Brain pericyte (primary cell): ENCODE measurements at regions not wholly inside any gene's neighbourhood (a gene's known extent, or its start where the extent isn't known, plus 50 kb on each side); places are given as distances from the start of the nearest gene placed in this dataset.
"Not testable (repeated sequence)": the region's sequence is repeated elsewhere in the genome, so short reads cannot be mapped to it uniquely, and the experiment has no call there.

Source experiments
- DNase-seq: peaks from one replicate; pipeline ENCODE4 v3.0.0-alpha.2; 2012; ENCODE audit warnings: low read depth, low spot score

DNA sequence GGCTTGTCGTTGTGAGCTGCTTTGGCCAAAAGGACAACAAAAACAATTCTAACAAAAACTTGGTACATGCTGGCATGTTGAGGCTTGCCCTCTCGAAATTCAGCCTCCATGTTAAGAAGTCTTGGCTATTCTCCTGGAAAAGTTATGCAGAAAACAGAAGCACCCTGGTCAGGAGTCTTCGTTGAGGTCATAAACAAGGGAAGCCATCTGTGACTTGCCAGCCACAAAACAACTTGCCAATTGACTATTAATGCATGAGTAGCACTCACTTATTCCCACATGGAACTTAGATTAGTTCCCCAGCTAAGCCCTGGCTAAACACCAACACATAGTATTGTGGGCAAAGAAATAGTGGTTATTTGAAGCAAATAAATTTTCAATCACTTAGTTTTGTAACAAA, 521.0 kb upstream of the CHD1 start:
- no peak for DNase-seq

- no peak for DNase-seq
Observed at GRCh38 chr5:99445805-99446204, 517.0 kb upstream of the CHD1 start.

GRCh38 chr5:99441235-99441634, 512.4 kb upstream of the CHD1 start:
- no peak for DNase-seq

- DNase-seq: no peak
Observed at GRCh38 chr5:99438619-99439018, 509.8 kb upstream of the CHD1 start.

DNA sequence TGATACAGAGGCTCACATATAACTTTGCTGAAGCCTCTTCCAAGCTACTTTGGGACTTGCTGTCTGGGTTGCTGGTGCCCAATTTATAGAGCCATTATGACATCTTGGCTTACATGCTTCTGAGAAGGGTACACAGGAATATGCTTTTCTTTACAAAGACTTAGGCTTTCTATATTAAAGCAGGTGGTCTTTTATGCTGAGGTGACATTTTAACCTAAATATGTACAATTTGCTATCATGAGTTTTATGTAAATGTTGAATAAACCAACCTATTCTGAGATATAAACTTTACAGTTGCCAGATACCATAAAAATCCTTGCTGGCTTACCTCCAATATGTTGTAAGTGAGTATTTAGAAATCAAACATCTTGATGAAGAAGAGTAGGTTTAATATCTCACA, 509.2 kb upstream of the CHD1 start:
- no peak for DNase-seq

DNA sequence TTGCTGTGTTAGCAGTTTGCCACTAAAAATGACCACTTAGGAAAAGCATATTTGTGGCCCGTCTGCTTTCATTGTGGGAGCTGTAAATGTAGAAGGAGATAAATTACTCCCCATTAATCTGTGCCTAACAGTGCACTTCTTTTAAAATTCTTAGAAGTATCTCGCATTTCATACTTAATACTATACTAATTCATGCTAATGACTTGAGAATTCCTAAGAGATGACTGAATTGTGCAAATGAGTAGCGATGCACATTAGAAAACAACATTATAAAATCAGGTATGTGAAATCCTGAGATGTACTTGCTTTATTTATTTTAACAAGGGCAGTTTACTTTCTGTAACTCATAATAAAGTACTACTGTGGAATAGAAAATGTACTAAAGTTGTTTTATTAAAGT, 494.6 kb upstream of the CHD1 start:
- not testable (repeated sequence) for DNase-seq

DNA sequence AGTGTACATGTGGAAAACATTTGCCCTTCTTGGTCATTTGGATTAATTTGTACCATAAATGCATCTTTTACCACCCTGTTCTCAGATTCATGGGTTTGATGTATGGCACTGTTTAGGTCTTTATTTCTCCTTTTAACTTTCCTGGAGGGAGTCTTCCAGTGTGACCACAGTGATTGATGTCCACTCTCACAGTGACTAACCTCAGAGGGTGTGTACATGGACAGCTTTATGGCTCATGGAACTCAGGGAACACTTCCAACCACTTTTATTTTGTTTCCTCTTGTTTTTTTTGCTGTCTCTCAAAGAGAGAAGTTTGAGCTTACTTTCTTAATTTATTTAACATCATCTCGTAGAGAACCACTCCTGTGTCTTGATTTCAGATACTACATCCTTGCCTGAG, 489.8 kb upstream of the CHD1 start:
- not testable (repeated sequence) for DNase-seq

GRCh38 chr5:99410386-99410785, 481.6 kb upstream of the CHD1 start:
- not testable (repeated sequence) for DNase-seq

DNA sequence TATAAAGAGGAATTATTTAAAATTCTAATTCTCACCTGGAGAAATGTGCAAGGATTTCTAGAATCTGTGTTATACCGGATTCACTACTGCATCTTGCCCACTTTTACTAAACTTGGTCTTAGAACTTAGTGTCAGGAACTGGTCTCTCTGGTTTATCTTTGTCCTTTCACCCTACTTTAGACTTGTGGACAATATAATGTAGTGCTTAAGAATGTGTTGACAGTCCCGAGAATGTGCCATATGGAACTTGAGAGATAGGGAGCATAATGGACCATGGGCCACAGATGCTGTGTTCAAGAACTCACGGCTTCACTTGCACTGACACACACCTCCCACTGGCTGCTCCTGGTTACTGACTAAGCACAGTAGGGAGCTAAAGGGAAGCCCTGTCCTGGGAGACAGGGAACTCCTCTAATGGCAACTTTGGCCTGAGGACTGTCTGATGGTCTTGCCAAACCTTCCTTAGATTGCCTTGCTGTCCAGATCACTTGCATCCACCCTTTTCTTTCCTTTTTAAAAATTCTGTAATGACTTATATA, 476.0 kb upstream of the CHD1 start:
- DNase-seq: not testable (repeated sequence)

DNA sequence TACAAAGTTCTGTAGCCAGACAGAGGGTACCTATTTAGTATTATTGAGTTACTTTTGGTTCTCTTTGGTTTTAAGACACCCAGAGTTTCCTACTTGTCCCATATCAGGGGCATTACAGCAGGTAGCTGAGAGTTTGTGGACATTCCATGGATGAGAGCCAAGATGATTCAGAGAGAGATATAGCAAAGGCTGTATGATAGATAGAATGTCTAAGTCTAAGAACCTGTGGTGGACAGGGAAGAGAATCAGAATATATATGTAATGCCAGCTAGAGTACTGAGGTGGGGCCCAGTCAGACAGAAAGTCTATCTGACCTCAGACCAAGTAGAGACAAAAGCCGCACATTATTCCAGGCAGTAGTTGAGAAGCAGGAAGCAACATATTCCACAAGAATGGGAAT, 471.8 kb upstream of the CHD1 start:
- not testable (repeated sequence) for DNase-seq

- DNase-seq: no peak
Observed at GRCh38 chr5:99398976-99399375, 470.2 kb upstream of the CHD1 start.

GRCh38 chr5:99386406-99387077, 457.7 kb upstream of the CHD1 start:
- no peak for DNase-seq

DNA sequence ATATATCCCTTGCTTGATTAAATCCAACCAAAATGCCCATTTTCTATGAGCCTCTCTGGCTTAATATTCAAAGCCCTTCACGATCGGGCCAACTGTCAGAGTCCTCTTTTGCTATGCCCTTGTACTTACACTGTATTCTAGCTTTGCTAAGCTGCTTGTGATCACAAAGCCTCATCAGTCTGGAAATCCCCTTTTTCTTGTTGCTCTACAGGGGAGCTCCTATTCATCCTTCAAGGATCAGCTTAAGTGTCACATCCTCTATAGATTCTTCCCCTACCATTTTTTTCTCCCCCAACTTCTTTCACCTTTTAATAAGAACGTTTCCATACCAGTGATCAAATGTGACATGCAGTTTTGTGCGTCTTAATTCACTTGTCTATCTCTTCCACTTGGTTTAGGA, 450.4 kb upstream of the CHD1 start:
- no peak for DNase-seq

GRCh38 chr5:99378443-99378842, 449.6 kb upstream of the CHD1 start:
- no peak for DNase-seq

GRCh38 chr5:99369797-99370593, 441.2 kb upstream of the CHD1 start:
- DNase-seq: no peak

GRCh38 chr5:99368726-99369125, 439.9 kb upstream of the CHD1 start:
- DNase-seq: no peak

- DNase-seq: no peak
Observed at GRCh38 chr5:99355881-99356280, 427.1 kb upstream of the CHD1 start.

- DNase-seq: no peak
Observed at GRCh38 chr5:99349787-99350186, 421.0 kb upstream of the CHD1 start.

- no peak for DNase-seq
Observed at GRCh38 chr5:99348597-99348996, 419.8 kb upstream of the CHD1 start.

- DNase-seq: not testable (repeated sequence)
Observed at GRCh38 chr5:99339758-99340157, 411.0 kb upstream of the CHD1 start.

GRCh38 chr5:99334936-99335335, 406.1 kb upstream of the CHD1 start:
- DNase-seq: no peak

DNA sequence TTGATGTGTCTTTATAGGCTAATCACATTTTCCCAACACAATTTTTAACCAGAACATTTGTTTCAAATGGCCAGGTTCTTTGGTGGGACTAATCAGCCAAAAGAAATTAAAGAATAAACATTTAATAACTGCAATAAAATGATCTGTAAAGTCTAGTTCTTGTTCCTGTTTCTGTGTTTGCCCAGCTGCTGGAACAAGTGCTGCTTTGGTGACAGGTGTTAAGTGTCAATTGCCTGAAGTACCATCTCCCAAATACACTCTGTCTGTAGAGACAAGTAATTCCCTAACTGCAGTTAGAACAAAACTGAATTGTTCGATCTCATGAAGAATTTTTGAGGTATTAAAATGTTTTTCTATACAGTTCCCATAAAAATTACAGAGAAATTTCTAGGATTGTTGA, 402.3 kb upstream of the CHD1 start:
- DNase-seq: no peak

- DNase-seq: no peak
Observed at GRCh38 chr5:99320436-99320835, 391.6 kb upstream of the CHD1 start.
